ENCODE measurements at regions not wholly inside any gene's neighbourhood (a gene's known extent, or its start where the extent isn't known, plus 50 kb on each side); places are given as distances from the start of the nearest gene placed in this dataset.

DNA sequence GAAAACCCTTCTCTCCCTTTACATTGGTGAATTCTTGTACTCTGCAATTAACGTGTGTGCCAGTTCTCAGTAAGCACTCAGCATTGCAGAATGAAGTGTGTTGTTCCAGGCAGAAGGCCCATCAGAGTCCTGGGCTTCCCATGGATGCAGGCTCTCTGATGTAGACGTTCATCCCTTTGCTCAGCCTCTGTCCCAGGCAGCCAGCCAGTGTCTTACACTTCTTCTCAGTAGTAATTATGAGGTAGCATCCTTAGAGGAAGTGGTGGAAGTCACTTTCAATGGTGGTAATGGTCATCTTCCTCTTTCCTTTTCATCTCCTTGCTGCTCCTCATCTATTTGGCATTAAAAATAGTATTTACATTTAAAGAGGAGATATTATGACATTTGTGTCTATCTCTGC is 66.7 kb upstream of the FYN start:
- TF ChIP-seq, protein P1, sequence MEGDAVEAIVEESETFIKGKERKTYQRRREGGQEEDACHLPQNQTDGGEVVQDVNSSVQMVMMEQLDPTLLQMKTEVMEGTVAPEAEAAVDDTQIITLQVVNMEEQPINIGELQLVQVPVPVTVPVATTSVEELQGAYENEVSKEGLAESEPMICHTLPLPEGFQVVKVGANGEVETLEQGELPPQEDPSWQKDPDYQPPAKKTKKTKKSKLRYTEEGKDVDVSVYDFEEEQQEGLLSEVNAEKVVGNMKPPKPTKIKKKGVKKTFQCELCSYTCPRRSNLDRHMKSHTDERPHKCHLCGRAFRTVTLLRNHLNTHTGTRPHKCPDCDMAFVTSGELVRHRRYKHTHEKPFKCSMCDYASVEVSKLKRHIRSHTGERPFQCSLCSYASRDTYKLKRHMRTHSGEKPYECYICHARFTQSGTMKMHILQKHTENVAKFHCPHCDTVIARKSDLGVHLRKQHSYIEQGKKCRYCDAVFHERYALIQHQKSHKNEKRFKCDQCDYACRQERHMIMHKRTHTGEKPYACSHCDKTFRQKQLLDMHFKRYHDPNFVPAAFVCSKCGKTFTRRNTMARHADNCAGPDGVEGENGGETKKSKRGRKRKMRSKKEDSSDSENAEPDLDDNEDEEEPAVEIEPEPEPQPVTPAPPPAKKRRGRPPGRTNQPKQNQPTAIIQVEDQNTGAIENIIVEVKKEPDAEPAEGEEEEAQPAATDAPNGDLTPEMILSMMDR (IDR thresholded peaks at IDR 0.05; ENCODE audit: insufficient read depth, low read length): no peak
- H3K4me3 ChIP-seq (ENCODE audit: low read depth, low read length): no peak overlapping the region
- DNase-seq (ENCODE audit: low read depth): no peak

DNA sequence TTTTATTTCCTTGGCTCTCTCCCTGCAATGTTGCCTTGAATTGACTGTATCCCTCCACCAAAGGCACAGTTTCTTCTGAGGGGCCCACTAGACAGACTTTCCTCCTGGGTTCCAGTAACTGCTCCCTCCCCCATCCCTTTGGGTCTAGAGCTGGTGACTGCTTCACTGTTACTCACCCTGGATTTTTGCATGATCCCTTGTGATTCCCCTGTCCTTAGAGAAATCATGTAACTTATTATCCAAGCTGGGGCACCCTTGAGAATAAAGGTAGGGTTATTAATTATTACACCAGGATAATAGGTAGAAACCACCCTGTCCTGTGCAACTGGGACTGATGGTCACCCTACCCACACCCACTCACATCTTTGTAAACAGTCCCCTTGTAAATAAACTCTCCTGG is 67.5 kb upstream of the FYN start:
- TF ChIP-seq, protein P1 (IDR thresholded peaks at IDR 0.05; ENCODE audit: insufficient read depth, low read length): no peak

DNA sequence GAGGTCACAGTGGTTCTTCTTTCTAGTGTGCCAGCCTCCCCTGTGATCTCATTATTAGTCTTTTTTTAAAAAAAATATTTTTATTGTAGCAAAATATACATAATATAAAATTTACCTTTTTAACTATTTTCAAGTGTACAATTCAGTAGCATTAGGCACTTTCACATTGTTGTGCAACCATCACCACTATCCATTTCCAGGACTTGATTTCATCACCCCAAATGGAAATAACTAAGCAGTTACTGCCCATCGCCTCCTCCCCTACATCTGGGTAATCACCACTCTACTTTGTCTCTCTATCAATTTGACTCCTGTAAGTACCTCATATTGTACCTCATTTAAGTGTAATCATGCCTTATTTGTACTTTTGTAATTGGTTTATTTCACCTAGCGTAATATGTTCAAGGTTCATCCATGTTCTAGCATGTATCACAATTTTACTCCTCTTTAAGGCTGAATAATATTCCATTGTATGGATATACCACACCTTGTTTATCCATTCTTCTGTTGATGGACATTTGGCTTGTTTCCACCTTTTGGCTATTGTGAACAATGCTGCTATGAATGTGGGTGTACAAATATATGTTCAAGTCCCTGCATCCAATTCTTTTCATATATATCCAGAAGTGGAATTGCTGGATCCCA is 68.6 kb upstream of the FYN start:
- no peak overlapping the region for H3K4me3 ChIP-seq (ENCODE audit: low read depth, low read length)
- DNase-seq (ENCODE audit: low read depth): no peak
- TF ChIP-seq, protein P1 (IDR thresholded peaks at IDR 0.05; ENCODE audit: insufficient read depth, low read length): no peak

More for the DNA sequence above, 67.5 kb upstream of the FYN start:
- H3K4me3 ChIP-seq (ENCODE audit: low read depth, low read length): no peak overlapping the region
- DNase-seq (ENCODE audit: low read depth): no peak

DNA sequence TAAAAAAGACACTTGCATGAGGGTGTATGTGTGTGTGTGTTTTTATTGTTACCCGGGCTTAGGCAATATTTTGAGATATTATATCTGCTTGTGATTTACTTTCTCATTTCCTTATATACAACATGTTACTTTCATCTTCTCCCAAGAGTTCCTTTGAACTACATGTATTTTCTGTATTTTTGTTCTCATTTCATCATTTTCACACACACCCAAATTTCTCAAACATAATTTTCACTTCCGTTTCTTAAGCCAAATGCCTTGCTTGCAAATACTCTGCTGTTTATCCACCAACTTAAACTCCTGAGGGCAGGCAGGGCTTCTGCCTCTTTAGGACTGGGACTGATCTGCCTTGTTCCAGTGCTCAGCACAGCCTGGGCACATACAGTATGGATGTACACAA is 69.3 kb upstream of the FYN start:
- TF ChIP-seq, protein P1 (IDR thresholded peaks at IDR 0.05; ENCODE audit: insufficient read depth, low read length): no peak
- DNase-seq (ENCODE audit: low read depth): no peak
- no peak overlapping the region for H3K4me3 ChIP-seq (ENCODE audit: low read depth, low read length)

DNA sequence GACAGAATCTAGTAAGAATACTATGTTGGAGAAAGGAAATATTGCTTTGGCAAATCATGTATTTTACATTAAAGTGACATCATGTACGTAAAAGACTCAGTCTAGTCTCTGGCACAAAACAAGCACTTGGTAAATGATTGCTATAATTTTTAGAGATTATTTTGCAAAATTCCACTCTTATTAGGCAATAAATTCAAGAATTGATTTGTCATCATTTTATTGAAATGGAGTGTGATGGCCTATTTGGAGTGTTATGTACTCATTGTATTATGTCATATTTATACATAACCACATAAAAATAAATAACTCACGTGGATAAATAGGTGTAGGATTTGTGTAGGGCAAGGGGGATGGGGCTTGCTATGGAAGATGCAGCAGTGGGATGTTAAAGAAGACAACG is 70.0 kb upstream of the FYN start:
- no peak overlapping the region for H3K4me3 ChIP-seq (ENCODE audit: low read depth, low read length)
- TF ChIP-seq, protein P1 (IDR thresholded peaks at IDR 0.05; ENCODE audit: insufficient read depth, low read length): no peak
- DNase-seq (ENCODE audit: low read depth): no peak

DNA sequence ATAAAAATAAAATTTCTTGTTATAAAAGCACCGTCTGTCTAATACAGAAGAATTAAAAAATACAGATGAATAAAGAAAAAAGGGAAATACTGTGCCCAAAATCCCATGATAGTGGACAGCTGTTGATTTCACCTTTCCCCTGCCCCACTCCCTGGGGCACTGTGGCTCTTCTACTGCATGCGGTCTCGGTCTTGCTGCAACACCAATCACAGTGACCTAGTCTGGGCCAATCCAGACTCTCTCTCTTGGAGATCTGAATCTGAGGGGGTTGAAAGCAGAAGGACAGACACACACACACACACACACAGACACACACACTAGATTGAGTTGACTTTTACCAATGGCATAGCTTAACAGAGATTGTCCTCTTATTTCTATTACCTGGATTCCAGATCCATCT is 70.5 kb upstream of the FYN start:
- no peak overlapping the region for H3K4me3 ChIP-seq (ENCODE audit: low read depth, low read length)
- DNase-seq (ENCODE audit: low read depth): no peak
- TF ChIP-seq, protein P1 (IDR thresholded peaks at IDR 0.05; ENCODE audit: insufficient read depth, low read length): no peak

DNA sequence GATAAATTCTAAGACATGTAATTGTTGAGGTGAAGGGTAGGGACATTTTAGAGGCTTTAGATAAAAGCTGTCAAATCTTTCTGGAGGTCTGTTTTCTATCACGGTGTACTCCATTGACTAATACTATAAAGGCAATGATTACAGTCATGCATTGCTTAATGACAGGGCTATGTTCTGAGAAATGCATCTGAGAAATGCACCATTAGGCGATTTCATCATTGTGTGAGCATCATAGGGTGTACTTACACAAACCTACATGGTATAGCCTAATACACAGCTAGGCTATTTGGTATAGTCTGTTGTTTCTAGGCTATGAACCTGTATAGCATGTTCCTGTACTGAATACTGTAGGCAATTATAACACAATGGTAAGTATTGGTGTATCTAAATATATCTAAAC is 71.3 kb upstream of the FYN start:
- DNase-seq (ENCODE audit: low read depth): peak; percentile 21
- TF ChIP-seq, protein P1 (IDR thresholded peaks at IDR 0.05; ENCODE audit: insufficient read depth, low read length): no peak

More for the DNA sequence above, 71.3 kb upstream of the FYN start:
- no peak overlapping the region for H3K4me3 ChIP-seq (ENCODE audit: low read depth, low read length)

Measured in fibroblast of the aortic adventitia (primary cell).